HG03439 (cell line): ENCODE measurements at regions not wholly inside any gene's neighbourhood (a gene's known extent, or its start where the extent isn't known, plus 50 kb on each side); places are given as distances from the start of the nearest gene placed in this dataset.

Source experiments
- ATAC-seq: cut with Tn5 transposase; IDR thresholded peaks from one replicate; pipeline ENCODE4 v1.9.1; 2021; ENCODE audit warnings: mild to moderate bottlenecking, moderate library complexity; ENCODE audit not compliant: unreplicated experiment

DNA sequence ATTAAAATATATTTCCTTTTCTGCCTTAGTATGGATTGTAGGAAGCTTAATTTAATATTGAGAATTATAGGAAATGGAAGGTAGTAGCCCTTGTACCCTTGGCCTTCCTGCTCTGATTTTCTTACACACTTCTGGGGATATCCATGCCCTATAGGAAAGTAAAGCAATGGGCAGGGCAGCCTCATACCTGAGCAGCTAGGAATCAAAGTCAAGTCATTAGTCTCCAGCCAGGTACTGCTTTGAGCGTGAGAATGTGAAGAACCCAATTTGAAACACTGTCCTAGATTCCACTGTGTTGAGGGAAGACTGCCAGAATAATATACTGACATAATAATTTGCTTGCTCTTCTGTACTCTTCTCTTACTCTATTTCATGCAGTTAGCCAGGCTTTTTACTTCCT lies 51.0 kb upstream of the L3MBTL3 start:
- no peak for ATAC-seq

DNA sequence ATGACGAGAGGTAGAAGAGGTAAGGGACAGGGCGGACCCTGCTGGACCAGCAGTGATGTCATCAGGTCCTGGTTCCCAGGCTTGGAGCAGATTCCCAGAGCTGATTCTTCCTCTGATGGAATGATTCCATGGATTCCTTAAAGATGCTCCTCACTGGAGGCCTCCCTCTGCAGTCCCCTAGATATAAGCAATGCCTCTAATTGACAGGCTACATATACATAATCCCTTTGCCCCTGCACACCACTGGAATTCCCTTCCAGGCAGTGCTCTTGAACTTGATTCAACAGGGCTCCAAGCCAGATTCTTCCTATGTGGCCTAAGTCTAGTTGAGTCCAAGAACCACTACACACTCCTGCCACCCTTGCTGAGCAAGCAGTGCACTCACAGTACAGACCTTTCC lies 52.3 kb upstream of the L3MBTL3 start:
- ATAC-seq: no peak

DNA sequence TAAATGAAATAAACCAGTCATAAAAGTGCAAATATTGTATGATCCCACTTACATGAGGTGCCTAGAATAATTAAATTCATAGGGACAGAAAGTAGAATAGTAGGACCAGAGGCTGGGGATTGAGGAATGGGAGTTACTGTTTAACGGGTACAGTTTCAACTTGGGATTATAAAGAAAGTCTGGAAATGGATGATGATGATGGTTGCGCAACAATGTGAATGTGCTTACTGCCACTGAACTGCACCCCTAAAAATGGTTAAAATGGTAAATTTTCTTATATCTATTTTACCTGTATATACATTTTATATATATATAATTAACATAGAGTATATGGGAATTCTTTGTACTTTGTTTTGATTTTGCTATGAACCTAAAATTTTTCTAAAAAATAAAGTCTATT lies 53.3 kb upstream of the L3MBTL3 start:
- no peak for ATAC-seq

DNA sequence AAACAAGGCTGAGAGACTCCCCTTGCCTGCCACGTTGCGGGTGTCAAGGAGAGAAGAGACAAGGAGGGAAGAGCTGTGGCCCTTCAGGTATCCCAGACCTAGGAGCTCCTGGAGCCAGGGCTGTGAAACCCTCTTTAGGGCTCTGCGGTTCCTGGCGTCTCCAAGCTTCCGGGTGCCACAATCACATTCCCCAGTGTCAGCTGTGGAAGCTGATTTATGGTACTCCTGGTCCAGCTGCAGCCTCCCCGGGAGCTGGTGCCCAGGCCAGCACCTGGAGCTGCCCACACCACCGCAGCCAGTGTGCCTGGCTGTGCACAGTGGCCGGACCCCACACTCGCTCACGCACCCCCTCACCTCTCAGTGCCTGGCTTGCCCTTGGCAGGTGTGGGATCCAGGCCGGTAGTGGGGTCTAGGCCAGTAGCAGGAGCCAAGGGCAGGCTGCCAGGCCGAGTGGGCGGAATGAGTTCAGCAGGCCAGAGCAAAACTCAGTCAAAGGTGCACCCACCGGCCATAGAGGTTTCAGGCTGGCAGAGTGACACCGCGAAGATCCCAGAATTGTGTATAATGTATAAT lies 58.9 kb upstream of the L3MBTL3 start:
- ATAC-seq: no peak

DNA sequence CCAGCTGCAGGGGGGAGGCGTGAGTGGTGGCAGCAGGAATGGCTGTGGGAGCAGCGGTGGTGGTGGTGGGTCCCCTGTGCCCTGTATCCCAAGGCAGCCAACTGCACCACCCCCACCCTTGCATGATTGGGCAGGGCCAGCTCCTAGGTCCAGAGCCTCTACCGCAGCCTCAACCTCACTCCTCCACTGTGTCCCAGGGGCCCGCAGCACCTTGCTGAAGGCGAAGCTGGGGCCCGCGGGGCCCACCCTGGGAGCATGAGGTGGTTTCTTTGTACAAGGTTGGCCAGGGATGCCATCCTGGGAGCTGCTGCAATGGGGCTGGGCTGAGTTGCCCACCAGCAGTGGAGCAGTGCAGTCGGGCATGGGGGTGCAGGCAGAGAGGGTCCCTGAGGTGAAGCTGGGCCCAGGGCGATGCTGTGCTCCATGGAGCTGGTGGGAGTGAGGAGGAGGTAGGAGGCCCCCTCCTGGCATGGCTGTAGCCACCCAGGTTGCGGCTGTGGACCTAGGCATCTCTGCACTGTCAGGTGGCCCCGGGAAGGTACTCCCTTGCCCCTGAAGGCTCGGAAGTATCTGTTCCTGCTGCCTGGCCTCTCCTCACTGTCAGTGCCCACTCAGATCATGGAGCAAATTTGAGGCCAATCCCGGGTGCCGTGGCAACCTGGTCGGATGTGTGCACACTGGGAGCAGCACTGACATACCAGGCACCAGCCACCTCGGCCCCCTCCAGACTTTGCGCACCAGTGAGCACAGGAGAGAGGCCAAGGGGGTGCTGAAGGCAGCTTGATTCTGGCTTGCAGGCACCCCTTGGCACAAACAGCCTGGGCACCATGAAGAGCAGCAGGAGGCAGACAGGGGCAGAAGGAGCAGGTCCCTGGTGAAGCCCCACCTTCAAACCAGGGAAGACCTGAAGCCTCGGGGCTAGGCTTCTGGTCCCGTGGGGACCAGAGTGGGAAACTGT lies 60.2 kb upstream of the L3MBTL3 start:
- no peak for ATAC-seq

DNA sequence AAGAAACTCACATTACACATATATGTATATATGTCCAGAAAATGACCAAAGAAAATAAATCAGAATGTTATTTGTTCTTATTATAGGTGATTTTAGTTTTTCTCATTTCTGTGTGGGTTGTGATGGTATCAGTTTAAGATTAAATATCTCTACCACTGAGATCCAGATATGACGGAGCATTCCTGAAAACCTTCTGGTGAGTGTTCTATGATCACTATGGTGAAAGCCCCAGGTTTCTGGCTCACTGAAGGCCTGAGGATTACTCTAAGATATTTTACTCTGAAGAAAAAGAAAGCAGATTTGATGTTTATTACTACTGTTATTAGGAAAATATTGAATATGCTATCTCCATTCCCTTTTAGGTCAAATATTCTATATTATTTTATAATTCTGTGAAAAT lies 62.8 kb upstream of the L3MBTL3 start:
- no peak for ATAC-seq

DNA sequence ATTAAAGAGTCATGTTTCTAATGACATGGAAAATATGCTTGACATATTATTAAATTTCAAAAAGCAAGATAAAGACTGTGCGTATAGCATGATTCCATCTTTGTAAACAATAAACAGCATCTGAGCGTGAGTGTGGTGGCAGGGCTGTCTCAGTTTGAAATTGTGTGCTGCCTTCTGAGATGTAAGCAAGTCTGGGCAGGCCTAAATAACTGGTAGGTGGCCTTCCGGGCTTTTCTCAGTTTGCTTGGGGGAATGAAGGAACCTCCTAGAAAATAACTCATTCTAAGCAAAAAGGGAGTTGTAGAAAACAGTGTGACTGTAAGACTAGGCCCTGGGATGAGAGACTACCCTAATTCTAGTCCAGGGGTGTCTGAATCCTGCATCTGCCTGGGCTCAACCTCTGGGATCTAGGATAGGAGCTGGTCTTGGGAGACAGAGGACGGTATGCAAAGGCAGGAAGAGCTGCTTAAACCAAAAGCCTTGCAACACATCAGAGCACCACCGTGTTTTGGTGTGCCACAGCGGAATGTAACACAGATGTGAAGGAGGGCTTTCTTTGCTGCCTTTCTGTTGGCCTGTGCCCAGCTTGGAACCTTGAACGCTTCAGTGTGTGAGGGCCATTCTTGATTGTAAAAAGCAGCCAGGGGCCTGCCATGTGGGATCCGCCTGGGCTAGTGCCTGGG lies 63.5 kb upstream of the L3MBTL3 start:
- ATAC-seq: no peak

DNA sequence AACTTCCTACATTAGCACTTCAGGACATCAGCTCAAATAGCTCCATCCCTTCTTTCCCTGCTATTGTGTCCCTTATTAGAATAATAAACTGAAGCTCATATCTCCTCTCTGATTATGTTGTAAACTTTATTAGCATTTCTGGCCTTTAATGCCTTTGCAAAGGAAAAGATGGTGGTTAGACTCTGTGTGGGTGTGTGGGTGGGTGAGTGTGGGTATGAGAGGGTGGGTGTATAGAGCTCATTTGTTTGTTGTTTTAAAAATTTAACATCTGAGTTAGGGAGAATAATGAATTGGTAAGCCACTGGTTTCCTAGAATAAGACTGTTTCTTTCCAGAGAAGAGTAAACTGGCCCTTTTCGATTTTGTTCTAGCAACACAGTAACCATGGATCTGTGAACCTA lies 70.6 kb upstream of the L3MBTL3 start:
- no peak for ATAC-seq

DNA sequence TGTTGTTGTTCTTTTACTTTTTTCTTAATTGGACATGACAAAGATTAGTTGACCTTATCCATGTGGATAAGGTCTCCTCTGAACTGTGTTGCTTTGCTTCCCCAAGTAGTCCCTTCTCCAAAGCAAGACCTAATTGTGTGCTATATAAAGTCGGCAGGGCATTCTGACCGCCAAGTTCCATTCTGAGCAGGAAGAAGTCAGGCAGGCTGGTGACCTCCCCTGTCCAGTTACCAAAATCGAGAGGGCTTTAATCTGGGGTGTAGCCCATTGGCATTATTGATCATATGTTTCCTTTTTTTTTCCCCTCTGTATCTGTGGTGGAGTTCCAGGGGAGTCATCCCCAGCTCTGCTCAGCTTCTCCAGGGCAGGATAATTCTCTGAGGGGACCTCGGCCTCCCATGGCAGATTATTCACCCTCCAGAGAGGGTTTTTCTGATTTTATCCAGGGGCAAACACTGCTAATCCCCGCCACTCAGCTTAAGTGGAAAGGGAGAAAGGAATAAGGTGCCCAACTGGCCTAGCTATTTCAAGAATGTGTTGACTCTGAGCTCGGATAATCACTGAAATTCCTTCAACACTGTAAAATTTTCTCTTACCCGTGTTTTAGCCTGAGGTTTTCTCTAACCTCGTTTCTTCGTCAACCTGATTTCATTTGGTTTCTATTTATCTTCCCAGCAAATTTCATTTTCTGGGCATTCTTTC lies 71.8 kb upstream of the L3MBTL3 start:
- ATAC-seq: no peak

DNA sequence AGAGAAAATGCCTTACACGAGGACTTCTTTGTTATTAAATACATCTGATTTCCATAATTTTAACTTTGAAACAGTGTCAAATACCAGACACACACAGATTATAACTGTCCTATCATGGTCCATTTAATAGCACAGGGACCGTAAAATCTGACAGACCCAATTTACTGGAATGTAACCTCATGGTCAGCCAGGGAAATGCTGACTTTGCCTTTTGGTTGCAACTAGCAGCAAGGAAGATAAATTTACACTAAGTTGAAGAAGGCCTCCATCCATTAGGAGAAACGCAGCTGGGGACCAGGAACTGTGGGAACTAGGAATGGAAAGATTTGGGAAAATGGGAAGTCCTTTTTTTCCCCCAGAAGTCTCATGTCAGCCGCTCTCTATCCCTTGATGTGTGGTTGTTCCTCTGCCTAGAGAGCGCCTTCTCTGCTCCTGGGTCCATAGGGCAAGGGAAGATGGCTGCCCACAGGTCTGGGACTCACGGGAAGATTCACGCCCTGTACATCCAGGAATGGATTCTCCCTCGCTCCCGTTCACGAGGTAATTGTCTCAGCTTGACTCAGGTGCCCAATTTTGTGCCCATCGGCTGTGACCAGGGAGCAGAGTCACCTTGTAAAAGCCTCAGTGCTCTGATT lies 74.6 kb upstream of the L3MBTL3 start:
- ATAC-seq: no peak

DNA sequence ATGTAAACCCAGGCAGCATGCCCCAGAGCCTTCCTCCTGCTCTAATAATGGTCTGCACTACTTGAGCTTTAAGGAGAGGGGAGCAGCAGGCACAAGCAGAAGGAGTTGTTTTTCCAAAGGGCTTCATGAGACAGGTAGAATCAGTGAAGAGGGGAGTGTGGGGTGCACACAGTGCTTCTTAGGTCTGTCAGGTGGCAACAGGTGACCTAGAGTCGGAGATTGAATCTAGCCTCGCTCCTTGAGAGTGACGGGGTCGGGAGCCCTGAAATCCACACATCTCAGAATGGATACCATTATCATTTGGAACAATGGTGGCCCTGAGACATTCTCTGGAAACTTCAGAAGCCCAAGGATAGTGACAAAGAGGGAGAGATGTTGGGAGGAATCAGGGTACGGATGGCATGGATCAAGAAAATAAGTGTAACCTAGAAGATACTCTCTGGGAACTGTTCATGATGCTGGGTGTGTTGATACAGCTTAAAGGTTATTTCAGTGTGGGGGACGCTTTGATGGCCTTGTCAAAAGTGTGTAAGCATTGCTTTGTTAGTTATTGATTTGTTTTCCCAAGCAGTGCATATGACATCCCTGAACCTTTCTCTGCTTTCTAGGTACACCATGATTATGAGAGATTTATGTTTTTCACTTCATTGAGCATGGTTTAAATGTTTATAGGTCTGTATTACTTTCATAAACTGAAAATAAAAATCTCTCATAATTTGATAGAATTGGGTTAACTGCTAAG lies 77.8 kb upstream of the L3MBTL3 start:
- no peak for ATAC-seq

DNA sequence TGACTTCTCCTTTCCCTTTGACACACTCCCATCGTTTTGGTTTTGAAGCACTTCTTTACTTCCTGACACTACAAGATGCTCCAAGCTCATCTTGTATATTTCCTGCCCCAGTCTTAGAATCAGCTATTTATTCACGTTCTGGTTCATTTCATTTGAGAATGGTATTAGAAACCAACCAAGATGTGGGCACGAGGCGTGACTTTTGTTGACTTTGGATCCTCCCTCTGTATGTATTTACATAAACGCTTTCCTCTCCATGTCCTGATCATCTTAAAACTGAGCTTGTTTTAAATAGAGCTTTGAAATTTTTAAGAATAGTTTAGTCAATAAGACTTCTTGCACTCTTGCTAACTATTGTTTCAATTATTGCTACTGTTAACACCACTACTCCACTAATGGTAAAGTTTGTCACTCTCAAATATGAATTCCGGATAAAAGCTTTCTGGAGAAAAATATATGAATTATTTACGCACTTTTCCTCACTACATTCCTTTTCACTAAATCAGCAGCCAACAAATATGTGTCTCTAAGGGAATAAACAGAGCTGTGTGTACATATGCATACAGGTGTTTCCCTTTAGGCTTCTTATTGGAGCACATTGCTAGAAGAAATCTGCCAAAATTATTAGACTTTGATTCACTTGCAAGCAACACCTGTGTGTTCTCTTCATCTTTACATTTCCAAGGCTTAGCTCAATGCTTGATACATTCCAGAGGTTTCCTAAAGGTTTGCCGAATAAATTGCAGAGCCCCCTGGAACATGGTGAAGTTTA lies 77.3 kb upstream of the TMEM244 start:
- no peak for ATAC-seq

DNA sequence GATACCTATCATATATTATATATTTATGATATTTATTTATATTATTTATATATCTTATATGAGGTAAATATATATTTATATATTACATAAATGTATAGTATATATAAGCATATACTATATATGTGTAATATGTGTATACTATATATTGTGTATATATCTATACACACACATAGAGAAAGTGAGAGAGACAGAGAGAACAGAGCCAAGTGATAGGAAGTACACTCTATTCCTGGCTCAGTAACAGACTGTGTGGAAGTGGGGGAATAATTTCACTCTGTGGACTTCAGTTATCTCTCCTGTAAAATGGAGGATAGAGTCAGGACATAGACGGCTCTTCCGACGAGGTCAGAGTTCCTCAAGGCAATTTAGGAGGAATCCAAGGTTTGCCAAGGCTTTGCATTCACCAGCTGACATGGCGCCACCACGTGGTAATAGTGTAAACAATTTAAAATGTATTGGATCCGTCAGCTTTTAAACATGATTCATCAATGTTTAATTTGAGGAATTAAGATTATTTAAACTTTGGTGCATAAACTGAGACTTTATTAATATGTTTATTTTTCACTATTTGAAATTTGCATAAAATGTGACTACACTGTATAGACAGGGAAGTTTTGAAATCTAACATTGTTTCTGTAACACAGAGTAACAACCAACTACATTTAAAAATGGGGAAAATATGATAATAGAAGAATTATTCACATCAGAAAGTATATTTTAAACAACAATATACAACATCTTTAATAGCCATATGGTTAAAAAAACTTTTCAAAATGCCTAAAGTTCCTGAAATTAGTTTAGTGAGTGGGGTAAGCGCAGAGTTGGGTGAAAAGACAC lies 75.4 kb upstream of the TMEM244 start:
- ATAC-seq: peak; percentile 67

DNA sequence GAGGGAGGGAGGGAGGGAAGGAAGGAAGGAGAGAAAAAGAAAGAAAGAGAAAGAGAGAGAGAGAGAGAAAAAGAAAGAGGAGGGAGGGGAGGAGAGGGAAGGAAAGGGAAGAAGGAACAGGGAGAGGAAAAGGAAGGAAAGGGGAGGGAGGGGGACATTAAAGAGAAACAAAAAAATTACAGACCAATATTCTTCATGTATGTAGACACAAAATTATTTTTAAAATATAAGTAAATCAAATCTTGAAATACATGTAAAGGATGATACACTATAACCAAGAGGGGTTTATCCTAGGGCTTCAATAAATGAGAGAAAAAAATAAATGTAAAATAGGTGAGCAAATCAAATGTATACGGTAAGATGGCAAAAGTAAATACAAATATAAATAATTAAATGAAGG lies 71.2 kb upstream of the TMEM244 start:
- ATAC-seq: no peak

DNA sequence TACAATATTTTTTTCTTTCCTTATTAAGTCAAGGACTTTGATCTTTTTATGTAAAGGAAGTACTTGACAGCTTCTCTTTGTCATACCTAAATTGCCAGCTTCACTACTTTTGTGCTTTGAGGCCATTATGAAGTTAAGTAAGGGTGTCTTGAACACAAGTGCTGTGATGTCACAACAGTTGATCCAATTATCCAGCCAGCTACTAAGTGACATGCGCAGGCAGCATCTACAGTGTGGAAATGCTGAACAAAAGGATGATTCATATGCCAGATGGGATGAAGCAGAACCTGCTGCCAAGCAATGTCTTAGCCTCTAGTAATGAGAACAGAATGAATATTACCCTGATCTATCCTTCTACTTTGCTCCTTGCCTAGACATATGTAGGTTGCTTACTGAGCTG lies 68.3 kb upstream of the TMEM244 start:
- ATAC-seq: no peak

DNA sequence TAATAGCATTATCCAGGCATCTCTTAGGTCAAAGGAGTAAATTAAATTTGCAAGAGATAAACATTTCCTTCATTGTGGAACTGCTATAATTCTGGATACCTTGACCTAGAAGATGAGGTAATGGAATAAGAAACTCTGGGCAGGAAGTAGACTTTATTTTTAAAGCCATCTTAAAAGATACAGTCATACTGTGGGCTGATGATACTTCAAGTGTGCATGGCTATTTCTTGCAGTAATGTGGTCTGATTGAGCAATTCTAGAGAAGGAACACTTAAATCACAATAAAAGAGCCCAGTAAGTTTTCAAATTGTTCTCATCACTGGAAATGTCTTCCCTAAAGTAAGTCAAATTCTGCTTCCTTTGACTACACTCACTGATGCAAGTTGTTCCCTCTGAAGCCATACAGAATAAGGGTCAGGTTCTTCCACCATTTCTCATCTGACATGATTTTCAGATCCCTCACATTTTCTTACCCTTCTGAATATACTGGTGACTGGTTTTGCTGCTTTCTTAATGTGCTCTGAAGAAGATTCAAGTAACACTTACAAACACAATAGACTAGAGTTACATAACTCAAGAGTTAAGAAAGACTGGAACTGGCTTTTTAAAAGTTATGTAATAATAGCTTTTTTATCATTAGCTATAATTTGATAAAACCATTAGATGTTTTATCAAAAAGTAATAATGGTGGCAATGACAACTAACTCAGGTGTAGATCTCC lies 62.6 kb upstream of the TMEM244 start:
- ATAC-seq: no peak

DNA sequence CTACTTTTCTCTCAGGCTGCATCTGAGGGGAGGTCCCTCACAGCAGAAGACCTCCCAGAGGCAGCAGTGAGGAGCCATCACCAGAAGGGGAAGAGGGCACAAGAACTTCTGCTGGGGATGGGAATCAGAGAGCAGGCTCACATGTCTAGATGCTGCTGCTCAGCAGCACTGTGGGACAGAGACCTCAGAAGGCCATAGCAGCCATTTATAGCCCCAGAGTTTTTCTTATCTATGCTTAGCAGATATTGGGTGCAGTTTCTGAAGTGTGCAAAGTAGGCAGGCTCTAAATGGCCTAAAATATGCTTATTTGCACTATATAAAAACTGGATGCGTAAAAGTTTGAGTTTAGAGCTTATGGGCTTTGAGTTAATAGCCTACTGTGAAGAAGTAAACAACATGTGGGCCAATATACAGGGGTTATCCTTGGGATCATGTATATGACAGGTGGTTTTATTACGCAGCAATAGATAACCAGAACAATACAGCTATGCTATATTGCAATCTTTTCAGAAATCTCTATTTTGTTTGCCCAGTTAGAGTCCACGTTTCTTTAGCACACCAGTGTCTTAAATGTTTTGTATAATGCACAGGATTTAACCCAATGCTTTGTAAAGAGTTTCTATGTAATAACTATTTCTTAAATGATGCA lies 60.2 kb upstream of the TMEM244 start:
- ATAC-seq: no peak
